ENCODE measurements at regions not wholly inside any gene's neighbourhood (a gene's known extent, or its start where the extent isn't known, plus 50 kb on each side); places are given as distances from the start of the nearest gene placed in this dataset.

GRCh38 chr11:27210531-27210930 lies 152.5 kb downstream of the CCDC34 start:
- Histone ChIP-seq H3K4me3 (no peak overlapping the region), H3K36me3 (no peaks in the 10 kb centered on the region), H3K27me3 (no peaks in the 10 kb centered on the region), H3K27ac (peak overlapping the region in 4 of 10 donors; percentile 4 to 70 (median 22)), H3K4me1 (peaks cover 0 to 46% (median 26%) of the 10 kb centered on the region in 9 donors), H3K9me3 (no peaks in the 10 kb centered on the region)
- intact Hi-C loops (cut with DNase I): no loop called here
- 76 to 86% methylated on average over 5 of the region's 5 CpGs for WGBS, 2 donors
- no peak for DNase-seq
- no peak for TF ChIP-seq CTCF (IDR thresholded peaks at IDR 0.05)
- ATAC-seq: no peak

DNA sequence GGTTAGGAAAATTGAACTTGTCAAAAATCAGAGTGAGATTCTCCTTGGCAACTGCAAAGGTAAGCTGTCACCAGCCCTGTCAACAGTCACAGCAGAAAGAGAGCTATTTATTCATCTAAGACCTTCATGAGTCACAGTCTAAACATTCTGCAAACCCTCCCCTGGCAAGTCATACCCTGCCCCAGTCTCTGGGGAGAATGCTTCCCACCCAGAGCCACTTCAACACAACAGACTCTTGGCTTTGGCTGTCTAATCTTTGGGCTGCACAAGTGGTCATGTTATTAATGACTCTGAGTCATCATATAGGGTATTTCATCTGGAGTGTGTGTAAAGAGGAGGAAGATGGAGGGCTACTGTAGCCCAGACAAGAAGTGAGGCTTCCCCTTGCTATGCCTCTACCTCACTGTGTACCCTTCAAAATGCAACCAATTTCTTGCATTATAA lies 153.4 kb downstream of the CCDC34 start:
- Histone ChIP-seq H3K4me3 (no peak overlapping the region), H3K36me3 (no peaks in the 10 kb centered on the region), H3K27ac (peak overlapping the region in 5 of 10 donors; percentile 7 to 70 (median 23)), H3K9me3 (no peaks in the 10 kb centered on the region), H3K4me1 (peaks cover 0 to 38% (median 23%) of the 10 kb centered on the region in 9 donors), H3K27me3 (no peaks in the 10 kb centered on the region)
- DNase-seq (peak; percentile 41), ATAC-seq (peak; percentile 23 to 95 (median 62))
- TF ChIP-seq CTCF (IDR thresholded peaks at IDR 0.05): no peak
- intact Hi-C loops (cut with DNase I): no loop called here

DNA sequence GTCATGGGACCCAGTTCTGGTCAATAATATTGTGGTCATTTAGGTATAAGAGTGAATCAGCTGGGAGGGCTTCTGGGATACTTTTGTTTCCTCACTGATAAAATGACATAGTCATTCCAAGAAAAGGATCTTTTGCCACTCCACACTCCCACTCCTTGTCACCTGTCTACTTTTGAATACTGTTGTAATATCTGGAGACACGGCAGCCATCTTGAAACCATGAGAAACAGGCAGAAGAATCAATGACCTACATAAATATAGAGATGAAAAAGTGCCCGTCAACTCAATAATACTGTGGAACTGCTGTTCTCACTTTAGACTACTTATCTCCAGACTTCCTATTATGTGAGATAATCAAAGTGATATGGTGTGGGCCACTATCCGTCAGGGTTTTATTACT lies 154.2 kb downstream of the CCDC34 start:
- TF ChIP-seq CTCF (IDR thresholded peaks at IDR 0.05): no peak
- 83 to 85% methylated on average over 3 of the region's 3 CpGs for WGBS, 2 donors
- intact Hi-C loops (cut with DNase I): no loop called here
- ATAC-seq: no peak
- Histone ChIP-seq H3K4me1 (peaks cover 0 to 36% (median 22%) of the 10 kb centered on the region in 9 donors), H3K36me3 (no peaks in the 10 kb centered on the region), H3K27me3 (no peaks in the 10 kb centered on the region), H3K27ac (peak overlapping the region in 3 of 10 donors; percentile 29 to 70 (median 31)), H3K4me3 (no peak overlapping the region), H3K9me3 (no peaks in the 10 kb centered on the region)
- DNase-seq: no peak

- no peak for ATAC-seq
- intact Hi-C loops (cut with DNase I): no loop called here
- DNase-seq: no peak
- H3K4me3 ChIP-seq: no peak overlapping the region
- no peak overlapping the region for H3K27ac ChIP-seq
- H3K9me3 ChIP-seq: no peaks in the 10 kb centered on the region
- H3K36me3 ChIP-seq: no peaks in the 10 kb centered on the region
- H3K27me3 ChIP-seq: no peaks in the 10 kb centered on the region
- TF ChIP-seq CTCF (IDR thresholded peaks at IDR 0.05): no peak
- 55 to 64% methylated on average over 2 of the region's 2 CpGs for WGBS, 2 donors
- H3K4me1 ChIP-seq: peaks cover 2 to 24% (median 11%) of the 10 kb centered on the region in 9 donors
Observed at GRCh38 chr11:27207025-27207650, 155.9 kb downstream of the CCDC34 start.

Measured in heart right ventricle (tissue), 16 donors.